GM23338 (cell line): ENCODE measurements at regions not wholly inside any gene's neighbourhood (a gene's known extent, or its start where the extent isn't known, plus 50 kb on each side); places are given as distances from the start of the nearest gene placed in this dataset.
A peak's percentile ranks its signal among the peaks of the same experiment; 100 is the strongest.

Experiments
- ATAC-seq: fragments of 200-7000 bp; cut with Tn5 transposase; 3 replicates; pipeline ENCODE4 v1.9.1; 2020
- DNase-seq: peaks from one replicate; pipeline ENCODE4 v3.0.0-alpha.2; 2015; ENCODE audit warnings: low spot score
- H2AFZ ChIP-seq: fragments of 200-600 bp; sonication (generic); 2 replicates; pipeline ENCODE4 v1.8.0; 2016; ENCODE audit warnings: antibody characterized with exemption, mild to moderate bottlenecking, moderate library complexity
- H3F3A ChIP-seq: fragments of 200-600 bp; sonication (generic); replicated peaks from 2 replicates; pipeline ENCODE4 v1.8.0; 2017; ENCODE audit warnings: antibody characterized with exemption, mixed run types, low read depth
- H3K27ac ChIP-seq: fragments of 200-600 bp; sonication (generic); 2 replicates; pipeline ENCODE4 v1.6.1; 2016; ENCODE audit warnings: low read depth
- H3K27me3 ChIP-seq: fragments of 200-600 bp; sonication (generic); 2 replicates; pipeline ENCODE4 v1.8.0; 2016; ENCODE audit warnings: mild to moderate bottlenecking, mixed run types, moderate library complexity; ENCODE audit not compliant: insufficient read depth
- H3K36me3 ChIP-seq: fragments of 200-600 bp; sonication (generic); 2 replicates; pipeline ENCODE4 v1.8.0; 2016; ENCODE audit warnings: mild to moderate bottlenecking; ENCODE audit not compliant: insufficient read depth
- H3K4me1 ChIP-seq: fragments of 200-600 bp; sonication (generic); 2 replicates; pipeline ENCODE4 v1.8.0; 2016; ENCODE audit warnings: mild to moderate bottlenecking, moderate library complexity; ENCODE audit not compliant: insufficient read depth
- H3K4me2 ChIP-seq: fragments of 200-600 bp; sonication (generic); 2 replicates; pipeline ENCODE4 v1.7.1; 2017; ENCODE audit warnings: mixed run types
- H3K4me3 ChIP-seq: fragments of 200-600 bp; sonication (generic); 2 replicates; pipeline ENCODE4 v1.6.1; 2016; ENCODE audit warnings: mixed run types
- H3K79me2 ChIP-seq: fragments of 200-600 bp; sonication (generic); replicated peaks from 2 replicates; pipeline ENCODE4 v1.8.0; 2017; ENCODE audit warnings: mild to moderate bottlenecking; ENCODE audit not compliant: insufficient read depth
- H3K9me2 ChIP-seq: fragments of 200-600 bp; sonication (generic); 2 replicates; pipeline ENCODE4 v1.8.0; 2017; ENCODE audit not compliant: insufficient read depth
- H4K20me1 ChIP-seq: fragments of 200-600 bp; sonication (generic); replicated peaks from 2 replicates; pipeline ENCODE4 v1.8.0; 2017; ENCODE audit warnings: mild to moderate bottlenecking; ENCODE audit not compliant: insufficient read depth
- H3K27ac Mint-ChIP-seq: 2 replicates; pipeline ENCODE4 v1.8.0; 2020; ENCODE audit warnings: inconsistent platforms, mild to moderate bottlenecking, moderate library complexity, mixed read lengths
- H3K27me3 Mint-ChIP-seq: 3 replicates; pipeline ENCODE4 v1.8.0; 2022; ENCODE audit warnings: low read depth, mild to moderate bottlenecking, moderate library complexity, mixed read lengths, inconsistent platforms; ENCODE audit not compliant: insufficient read depth, poor library complexity
- H3K36me3 Mint-ChIP-seq: 3 replicates; pipeline ENCODE4 v1.8.0; 2021; ENCODE audit warnings: low read depth, mild to moderate bottlenecking, inconsistent platforms, moderate library complexity, mixed read lengths
- H3K4me1 Mint-ChIP-seq: 3 replicates; pipeline ENCODE4 v1.8.0; 2020; ENCODE audit warnings: mild to moderate bottlenecking, inconsistent platforms, mixed read lengths
- H3K4me3 Mint-ChIP-seq: 3 replicates; pipeline ENCODE4 v1.8.0; 2021; ENCODE audit warnings: moderate library complexity, mild to moderate bottlenecking, inconsistent platforms, mixed read lengths
- H3K9me3 Mint-ChIP-seq: 3 replicates; pipeline ENCODE4 v1.8.0; 2020; ENCODE audit warnings: moderate library complexity, mild to moderate bottlenecking, inconsistent platforms, mixed read lengths
- CREB1 ChIP-seq: fragments of 250-450 bp; sonication (Bioruptor Pico); IDR thresholded peaks from 2 replicates; pipeline ENCODE4 v1.5.0; 2020; ENCODE audit warnings: low read depth, mild to moderate bottlenecking, moderate library complexity
- CTCF ChIP-seq, 2 experiments: fragments of 200-600 bp in 1 of 2; sonication (generic) in 1 of 2; conservative IDR thresholded peaks; 2 replicates each; pipeline versions ENCODE4 v1.5.1 to v1.6.1; 2016 to 2017; ENCODE audit warnings: antibody characterized with exemption in 2 of 2, low read depth in 2 of 2, mild to moderate bottlenecking in 2 of 2, moderate library complexity in 1 of 2
- ETS1 ChIP-seq: IDR thresholded peaks from 2 replicates; pipeline ENCODE4 v1.6.1; 2016; ENCODE audit warnings: antibody characterized with exemption
- JUNB ChIP-seq: IDR thresholded peaks from one replicate; pipeline ENCODE4 v1.6.1; 2016; ENCODE audit warnings: antibody characterized with exemption; ENCODE audit not compliant: unreplicated experiment
- NANOG ChIP-seq: IDR thresholded peaks from 2 replicates; pipeline ENCODE4 v1.6.1; 2016; ENCODE audit warnings: antibody characterized with exemption, borderline replicate concordance
- REST ChIP-seq: IDR thresholded peaks from one replicate; pipeline ENCODE4 v1.6.1; 2018; ENCODE audit warnings: antibody characterized with exemption; ENCODE audit not compliant: unreplicated experiment
- STAT1 ChIP-seq: IDR thresholded peaks from one replicate; pipeline ENCODE4 v1.6.1; 2016; ENCODE audit warnings: antibody characterized with exemption; ENCODE audit not compliant: unreplicated experiment
- ZNF331 ChIP-seq: fragments of 250-450 bp; sonication (Bioruptor Pico); IDR thresholded peaks from 2 replicates; pipeline ENCODE4 v1.5.0; 2020; ENCODE audit warnings: low read depth, mild to moderate bottlenecking, moderate library complexity

- TF ChIP-seq CTCF (conservative IDR thresholded peaks at IDR 0.05; ENCODE audit: low read depth in 2 of 2) (no peak), STAT1 (no peak), ETS1 (no peak)
These were observed 310.2 kb downstream of the HS3ST1 start (continued) for GRCh38 chr4:11118513-11118912.

- Histone ChIP-seq H4K20me1 (no peaks in the 10 kb centered on the region), H3K27ac (no peak overlapping the region), H3K4me2 (peak overlapping the region; percentile 40; the same call in 1 of the 2 replicates), H3K79me2 (no peaks in the 10 kb centered on the region), H3K9me2 (0 out of 2 replicates have a peak, but pooled peaks cover 2% of the 10 kb centered on the region), H2AFZ (no peak overlapping the region), H3K36me3 (no peaks in the 10 kb centered on the region), H3K4me1 (peaks cover 7% of the 10 kb centered on the region), H3K27me3 (no peaks in the 10 kb centered on the region), H3K4me3 (no peak overlapping the region), H3F3A (no peaks in the 10 kb centered on the region)
- H3K36me3 Mint-ChIP-seq: no peaks in the 10 kb centered on the region
- DNase-seq (no peak), ATAC-seq (no peak)
- TF ChIP-seq CREB1 (CRISPR knock-in tag): no peak
- TF ChIP-seq STAT1: no peak
- no peak for TF ChIP-seq ZNF331
- no peak for TF ChIP-seq REST
- no peak for TF ChIP-seq JUNB
- TF ChIP-seq NANOG: no peak
- H3K4me1 Mint-ChIP-seq: peaks cover 8% of the 10 kb centered on the region
- no peaks in the 10 kb centered on the region for H3K9me3 Mint-ChIP-seq
- no peak overlapping the region for H3K27ac Mint-ChIP-seq
- H3K27me3 Mint-ChIP-seq: no peaks in the 10 kb centered on the region
- no peak overlapping the region for H3K4me3 Mint-ChIP-seq
These were observed 311.8 kb downstream of the HS3ST1 start for GRCh38 chr4:11116940-11117339.
